Loucy (cell line): ENCODE measurements at regions not wholly inside any gene's neighbourhood (a gene's known extent, or its start where the extent isn't known, plus 50 kb on each side); places are given as distances from the start of the nearest gene placed in this dataset.

Source experiments
- EZH2phosphoT487 ChIP-seq: fragments of 200-600 bp; IDR thresholded peaks from 2 replicates; pipeline ENCODE4 v1.6.1; 2018; ENCODE audit warnings: antibody characterized with exemption, mild to moderate bottlenecking, moderate library complexity, borderline replicate concordance
- TF ChIP-seq, protein P1 (sequence below): fragments of 200-600 bp; sonication (generic); conservative IDR thresholded peaks from 2 replicates; pipeline ENCODE4 v1.5.1; 2014; ENCODE audit warnings: mild to moderate bottlenecking, antibody characterized with exemption, low read length

DNA sequence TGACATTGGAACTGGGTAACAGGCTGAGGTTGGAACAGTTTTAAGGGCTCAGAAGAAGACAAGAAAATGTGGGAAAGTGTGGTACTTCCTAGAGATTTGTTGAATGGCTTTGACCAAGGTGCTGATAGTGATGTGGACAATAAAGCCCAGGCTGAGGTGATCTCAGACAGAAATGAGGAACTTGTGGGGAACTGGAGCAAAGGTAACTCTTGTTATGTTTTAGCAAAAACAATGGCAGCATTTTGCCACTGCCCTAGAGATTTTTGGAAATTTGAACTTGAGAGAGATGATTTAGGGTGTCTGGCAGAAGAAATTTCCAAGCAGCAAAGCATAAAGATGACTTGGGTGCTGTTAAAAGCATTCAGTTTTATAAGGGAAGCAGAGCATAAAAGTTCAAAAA, 474.7 kb upstream of the ADGRB3 start:
- TF ChIP-seq, protein P1, sequence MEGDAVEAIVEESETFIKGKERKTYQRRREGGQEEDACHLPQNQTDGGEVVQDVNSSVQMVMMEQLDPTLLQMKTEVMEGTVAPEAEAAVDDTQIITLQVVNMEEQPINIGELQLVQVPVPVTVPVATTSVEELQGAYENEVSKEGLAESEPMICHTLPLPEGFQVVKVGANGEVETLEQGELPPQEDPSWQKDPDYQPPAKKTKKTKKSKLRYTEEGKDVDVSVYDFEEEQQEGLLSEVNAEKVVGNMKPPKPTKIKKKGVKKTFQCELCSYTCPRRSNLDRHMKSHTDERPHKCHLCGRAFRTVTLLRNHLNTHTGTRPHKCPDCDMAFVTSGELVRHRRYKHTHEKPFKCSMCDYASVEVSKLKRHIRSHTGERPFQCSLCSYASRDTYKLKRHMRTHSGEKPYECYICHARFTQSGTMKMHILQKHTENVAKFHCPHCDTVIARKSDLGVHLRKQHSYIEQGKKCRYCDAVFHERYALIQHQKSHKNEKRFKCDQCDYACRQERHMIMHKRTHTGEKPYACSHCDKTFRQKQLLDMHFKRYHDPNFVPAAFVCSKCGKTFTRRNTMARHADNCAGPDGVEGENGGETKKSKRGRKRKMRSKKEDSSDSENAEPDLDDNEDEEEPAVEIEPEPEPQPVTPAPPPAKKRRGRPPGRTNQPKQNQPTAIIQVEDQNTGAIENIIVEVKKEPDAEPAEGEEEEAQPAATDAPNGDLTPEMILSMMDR = no peak
- no peak for TF ChIP-seq EZH2phosphoT487
